Trophoblast cell (in vitro differentiated cells and primary cell): ENCODE measurements at regions not wholly inside any gene's neighbourhood (a gene's known extent, or its start where the extent isn't known, plus 50 kb on each side); places are given as distances from the start of the nearest gene placed in this dataset.

Source experiments
- DNase-seq, 2 donors: peaks; one replicate each; pipeline ENCODE4 v3.0.0-alpha.2; 2016
- H2AFZ ChIP-seq: 2 replicates; pipeline ENCODE4 v1.6.1; 2013; ENCODE audit warnings: low read length, moderate library complexity, mild to moderate bottlenecking; ENCODE audit not compliant: insufficient read depth, poor library complexity
- H2AK5ac ChIP-seq: 2 replicates; pipeline ENCODE4 v1.6.1; 2013; ENCODE audit warnings: mild to moderate bottlenecking, low read length
- H2BK120ac ChIP-seq: 2 replicates; pipeline ENCODE4 v1.6.1; 2013; ENCODE audit warnings: low read length, mild to moderate bottlenecking, moderate library complexity; ENCODE audit not compliant: insufficient read depth, poor library complexity
- H2BK12ac ChIP-seq: 2 replicates; pipeline ENCODE4 v1.6.1; 2013; ENCODE audit warnings: mild to moderate bottlenecking, low read length, moderate library complexity
- H2BK5ac ChIP-seq: 2 replicates; pipeline ENCODE4 v1.6.1; 2013; ENCODE audit warnings: low read length, low read depth, moderate library complexity, mild to moderate bottlenecking; ENCODE audit not compliant: poor library complexity
- H3K14ac ChIP-seq: 2 replicates; pipeline ENCODE4 v1.6.1; 2013; ENCODE audit warnings: mild to moderate bottlenecking, low read length
- H3K18ac ChIP-seq: 2 replicates; pipeline ENCODE4 v1.6.1; 2013; ENCODE audit warnings: mild to moderate bottlenecking, low read length
- H3K23ac ChIP-seq: 2 replicates; pipeline ENCODE4 v1.6.1; 2013; ENCODE audit warnings: low read length
- H3K27ac ChIP-seq: 2 replicates; pipeline ENCODE4 v1.5.1; 2013; ENCODE audit warnings: low read depth, mild to moderate bottlenecking, inconsistent platforms, low read length, moderate library complexity
- H3K27me3 ChIP-seq: 2 replicates; pipeline ENCODE4 v1.6.1; 2013; ENCODE audit warnings: inconsistent platforms, mild to moderate bottlenecking, low read length, moderate library complexity; ENCODE audit not compliant: insufficient read depth
- H3K36me3 ChIP-seq, 2 experiments: 1 replicate in 1 of 2; 2 replicates in 1 of 2; pipeline ENCODE4 v1.6.1; 2013; ENCODE audit warnings: low read length in 2 of 2, mild to moderate bottlenecking in 2 of 2, moderate library complexity in 1 of 2; ENCODE audit not compliant: insufficient read depth in 2 of 2, control insufficient read depth in 1 of 2
- H3K4ac ChIP-seq: 2 replicates; pipeline ENCODE4 v1.6.1; 2013; ENCODE audit warnings: low read depth, mild to moderate bottlenecking, low read length, moderate library complexity
- H3K4me1 ChIP-seq, 2 experiments: 1 replicate in 1 of 2; 2 replicates in 1 of 2; pipeline ENCODE4 v1.6.1; 2013; ENCODE audit warnings: low read length in 2 of 2, mild to moderate bottlenecking in 2 of 2, moderate library complexity in 1 of 2; ENCODE audit not compliant: insufficient read depth in 2 of 2, control insufficient read depth in 1 of 2
- H3K4me2 ChIP-seq: 2 replicates; pipeline ENCODE4 v1.6.1; 2013; ENCODE audit warnings: inconsistent platforms, mild to moderate bottlenecking, low read length, moderate library complexity
- H3K4me3 ChIP-seq: 2 replicates; pipeline ENCODE4 v1.5.1; 2013; ENCODE audit warnings: mild to moderate bottlenecking, low read depth, low read length, inconsistent platforms
- H3K79me1 ChIP-seq: one replicate; pipeline ENCODE4 v1.6.1; 2013; ENCODE audit warnings: low read length
- H3K79me2 ChIP-seq: 2 replicates; pipeline ENCODE4 v1.6.1; 2013; ENCODE audit warnings: low read length, mild to moderate bottlenecking; ENCODE audit not compliant: control insufficient read depth, insufficient read depth, poor library complexity
- H3K9ac ChIP-seq: 2 replicates; pipeline ENCODE4 v1.6.1; 2013; ENCODE audit warnings: mild to moderate bottlenecking, low read length
- H3K9me3 ChIP-seq: 2 replicates; pipeline ENCODE4 v1.6.1; 2013; ENCODE audit warnings: low read depth, mild to moderate bottlenecking, control low read depth, inconsistent platforms, low read length; ENCODE audit not compliant: insufficient read depth
- H4K12ac ChIP-seq: 2 replicates; pipeline ENCODE4 v1.6.1; 2013; ENCODE audit warnings: low read depth, mild to moderate bottlenecking, low read length, moderate library complexity
- H4K8ac ChIP-seq: 2 replicates; pipeline ENCODE4 v1.6.1; 2013; ENCODE audit warnings: low read depth, mild to moderate bottlenecking, low read length, moderate library complexity
- H4K91ac ChIP-seq: one replicate; pipeline ENCODE4 v1.6.1; 2013; ENCODE audit warnings: low read depth, mild to moderate bottlenecking, low read length, moderate library complexity
- WGBS: extraction: QIAGEN DNeasy Blood & Tissue Kit; methylation state at CpG from one replicate; pipeline ENCODE4 v1.1.7; 2013; ENCODE audit warnings: missing lambda C conversion rate; ENCODE audit not compliant: insufficient read length, insufficient coverage; ENCODE audit errors: extremely low coverage; 5-methylcytosine and 5-hydroxymethylcytosine counted together

- H3K4me1 ChIP-seq, result peaks cover 0 to 3% of the 10 kb centered on the region in 2 experiments
- H3K4me2 ChIP-seq, result no peak overlapping the region
- no peak overlapping the region for H4K91ac ChIP-seq
- H3K27ac ChIP-seq, result no peak overlapping the region
- H3K36me3 ChIP-seq, result no peaks in the 10 kb centered on the region
- H3K4ac ChIP-seq, result no peak overlapping the region
- no peaks in the 10 kb centered on the region for H3K79me1 ChIP-seq
- no peaks in the 10 kb centered on the region for H3K9me3 ChIP-seq
- no peak overlapping the region for H2AK5ac ChIP-seq
- H3K18ac ChIP-seq, result no peak overlapping the region
- no peak overlapping the region for H2BK120ac ChIP-seq
- no peak overlapping the region for H3K23ac ChIP-seq
- WGBS, result no CpG with 5 or more reads among the region's 7 CpGs
- no peak overlapping the region for H4K12ac ChIP-seq
- H2BK5ac ChIP-seq, result no peak overlapping the region
- H3K14ac ChIP-seq, result no peak overlapping the region
- no peak overlapping the region for H2AFZ ChIP-seq
- no peak overlapping the region for H4K8ac ChIP-seq
- H3K79me2 ChIP-seq, result no peaks in the 10 kb centered on the region
- no peak for DNase-seq
- no peaks in the 10 kb centered on the region for H3K27me3 ChIP-seq
- no peak overlapping the region for H3K4me3 ChIP-seq
- no peak overlapping the region for H2BK12ac ChIP-seq
- no peak overlapping the region for H3K9ac ChIP-seq
These were observed 265.9 kb upstream of the VLDLR start for GRCh38 chr9:2355697-2355983.

DNA sequence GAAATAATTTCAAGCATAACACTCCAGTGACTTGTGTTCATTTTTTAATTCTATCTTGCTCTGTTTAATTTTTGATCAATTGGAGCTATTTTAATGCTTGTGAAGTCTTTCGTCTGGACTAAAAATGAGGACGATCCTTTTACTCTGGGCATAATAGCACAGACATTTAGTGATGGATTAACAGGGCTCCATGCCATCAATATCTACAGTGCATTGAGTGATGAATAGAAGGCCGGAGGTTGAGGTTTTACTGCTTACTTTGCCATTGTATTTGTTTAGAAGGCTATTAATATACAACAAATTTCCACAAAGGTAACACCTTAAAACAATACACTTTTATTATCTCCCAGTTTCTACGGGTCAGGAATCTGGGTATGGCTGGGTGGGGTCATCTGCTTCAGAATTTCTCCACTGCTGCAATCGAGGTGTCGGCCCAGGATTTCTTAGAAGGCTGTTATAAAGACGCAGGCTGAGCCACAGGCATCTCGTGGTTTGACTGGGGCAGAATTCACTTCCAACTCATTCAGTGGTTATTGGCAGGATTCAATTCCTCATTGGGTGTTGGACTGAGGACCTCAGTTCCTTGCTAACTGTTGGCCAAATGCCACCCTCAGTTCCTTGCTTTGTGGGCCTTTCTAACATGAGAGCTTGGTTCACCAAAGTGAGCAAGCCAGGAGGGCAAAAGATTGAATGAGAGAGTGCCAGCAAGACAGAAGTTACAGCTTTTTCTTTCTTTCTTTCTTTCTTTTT is 265.4 kb upstream of the VLDLR start:
- H2BK120ac ChIP-seq, result no peak overlapping the region
- H3K4me2 ChIP-seq, result no peak overlapping the region
- no peak overlapping the region for H2AFZ ChIP-seq
- no peak overlapping the region for H4K91ac ChIP-seq
- H3K79me1 ChIP-seq, result no peaks in the 10 kb centered on the region
- H3K9ac ChIP-seq, result no peak overlapping the region
- no peak overlapping the region for H2BK12ac ChIP-seq
- no peak overlapping the region for H4K8ac ChIP-seq
- H3K14ac ChIP-seq, result no peak overlapping the region
- no peaks in the 10 kb centered on the region for H3K79me2 ChIP-seq
- no peaks in the 10 kb centered on the region for H3K9me3 ChIP-seq
- WGBS, result no CpG with 5 or more reads among the region's 8 CpGs
- peaks cover 0 to 3% of the 10 kb centered on the region in 2 experiments for H3K4me1 ChIP-seq
- H3K4me3 ChIP-seq, result no peak overlapping the region
- H3K27ac ChIP-seq, result no peak overlapping the region
- no peak overlapping the region for H3K23ac ChIP-seq
- no peak overlapping the region for H3K18ac ChIP-seq
- H2BK5ac ChIP-seq, result no peak overlapping the region
- no peak overlapping the region for H4K12ac ChIP-seq
- no peaks in the 10 kb centered on the region for H3K27me3 ChIP-seq
- H3K36me3 ChIP-seq, result no peaks in the 10 kb centered on the region
- peak in 1 of 2 donors; percentile 3 for DNase-seq
- no peak overlapping the region for H2AK5ac ChIP-seq
- no peak overlapping the region for H3K4ac ChIP-seq

DNA sequence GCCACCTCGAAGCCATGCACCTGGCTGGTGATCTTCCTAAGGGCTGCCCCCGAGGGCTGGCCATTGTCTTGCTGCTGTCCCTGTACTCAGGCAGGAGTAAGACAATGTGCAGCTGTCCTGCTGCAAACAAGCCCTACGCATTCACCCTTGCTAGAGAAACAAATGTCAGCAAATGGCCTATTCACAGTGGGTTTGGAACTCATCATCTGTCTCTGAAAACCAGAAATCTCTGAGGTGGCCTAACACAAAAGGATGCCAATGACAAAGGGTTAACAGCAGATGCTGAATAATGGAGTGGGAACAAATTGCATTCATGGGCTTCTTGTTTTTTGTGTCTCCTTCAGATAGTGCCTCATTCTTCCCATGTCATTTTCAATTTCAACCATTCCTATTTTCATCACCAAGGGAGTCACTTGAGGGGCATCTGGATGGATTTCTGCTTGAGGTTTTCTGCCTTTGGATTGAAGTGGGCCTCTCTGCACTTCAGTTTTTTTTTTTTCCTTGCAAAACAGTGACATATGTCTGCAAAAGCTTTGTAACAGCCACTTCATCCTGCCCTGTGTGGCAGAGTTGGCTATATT is 261.6 kb upstream of the VLDLR start:
- H3K18ac ChIP-seq, result no peak overlapping the region
- no peak overlapping the region for H3K9ac ChIP-seq
- no peak overlapping the region for H3K4me2 ChIP-seq
- H2BK5ac ChIP-seq, result no peak overlapping the region
- H2BK12ac ChIP-seq, result no peak overlapping the region
- no peak overlapping the region for H3K23ac ChIP-seq
- H3K4me3 ChIP-seq, result no peak overlapping the region
- H3K4ac ChIP-seq, result no peak overlapping the region
- DNase-seq, result no peak
- H3K79me1 ChIP-seq, result no peaks in the 10 kb centered on the region
- H2AFZ ChIP-seq, result no peak overlapping the region
- no peak overlapping the region for H2BK120ac ChIP-seq
- no peak overlapping the region for H3K14ac ChIP-seq
- H4K12ac ChIP-seq, result no peak overlapping the region
- no peak overlapping the region for H3K27ac ChIP-seq
- H3K27me3 ChIP-seq, result no peaks in the 10 kb centered on the region
- no peak overlapping the region for H4K8ac ChIP-seq
- no peak overlapping the region for H2AK5ac ChIP-seq
- H3K79me2 ChIP-seq, result no peaks in the 10 kb centered on the region
- H3K36me3 ChIP-seq, result no peaks in the 10 kb centered on the region
- H3K4me1 ChIP-seq, result peaks cover 0 to 3% of the 10 kb centered on the region in 2 experiments
- whole genome bisulfite sequencing, result no CpG with 5 or more reads among the region's 3 CpGs
- no peak overlapping the region for H4K91ac ChIP-seq
- no peaks in the 10 kb centered on the region for H3K9me3 ChIP-seq

DNA sequence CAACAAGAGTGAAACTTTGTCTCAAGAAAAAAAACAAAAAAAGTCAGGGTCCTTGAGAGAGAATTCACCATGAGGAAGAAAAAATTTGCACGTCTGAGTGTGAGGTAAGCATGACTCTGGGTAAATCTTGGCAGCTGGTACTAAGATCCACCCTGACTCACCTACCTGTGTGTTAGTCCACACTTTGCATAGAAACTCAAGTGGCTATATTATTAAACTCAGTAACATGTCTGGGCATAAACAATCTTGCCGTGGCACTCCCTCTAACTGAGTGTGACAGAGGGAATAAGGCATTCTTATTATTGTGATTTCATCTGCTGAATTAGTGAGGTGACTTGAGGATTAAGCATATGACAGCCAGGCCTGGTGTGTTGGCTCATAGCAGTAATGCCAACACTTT is 259.4 kb upstream of the VLDLR start:
- Histone ChIP-seq H3K79me1 (no peaks in the 10 kb centered on the region), H3K4me2 (no peak overlapping the region), H3K27ac (no peak overlapping the region), H4K12ac (no peak overlapping the region), H2AFZ (no peak overlapping the region), H3K18ac (no peak overlapping the region), H2BK120ac (no peak overlapping the region), H3K27me3 (no peaks in the 10 kb centered on the region), H3K23ac (no peak overlapping the region), H3K4me3 (no peak overlapping the region), H2BK5ac (no peak overlapping the region), H3K4me1 (peaks cover 0 to 3% of the 10 kb centered on the region in 2 experiments), H3K36me3 (no peaks in the 10 kb centered on the region), H3K9ac (no peak overlapping the region), H3K79me2 (no peaks in the 10 kb centered on the region), H3K4ac (no peak overlapping the region), H2BK12ac (no peak overlapping the region), H4K91ac (no peak overlapping the region), H3K9me3 (no peaks in the 10 kb centered on the region), H2AK5ac (no peak overlapping the region), H3K14ac (no peak overlapping the region), H4K8ac (no peak overlapping the region)
- WGBS, result no CpG with 5 or more reads among the region's 2 CpGs
- DNase-seq, result no peak
